Suprapubic skin (tissue), 4 donors: ENCODE measurements at regions not wholly inside any gene's neighbourhood (a gene's known extent, or its start where the extent isn't known, plus 50 kb on each side); places are given as distances from the start of the nearest gene placed in this dataset.

ENCODE experiments used
- CTCF ChIP-seq, 2 donors: fragments of 200-600 bp in 1 of 2; fragments of 450-650 bp in 1 of 2; sonication (generic) in 1 of 2; IDR thresholded peaks; one replicate each; pipeline ENCODE4 v1.5.1; 2016 to 2019; ENCODE audit warnings: antibody characterized with exemption in 2 of 2, mild to moderate bottlenecking in 1 of 2, moderate library complexity in 1 of 2
- POLR2A ChIP-seq, 2 donors: fragments of 450-650 bp; IDR thresholded peaks; one replicate each; pipeline ENCODE4 v1.6.1; 2017; ENCODE audit warnings: antibody characterized with exemption in 2 of 2, mild to moderate bottlenecking in 2 of 2, moderate library complexity in 2 of 2
- POLR2AphosphoS5 ChIP-seq, 3 donors: sonication (generic); formaldehyde crosslinking; IDR thresholded peaks; one replicate each; pipeline ENCODE4 v1.6.1; 2017; ENCODE audit warnings: antibody characterized with exemption in 3 of 3

- no peak for TF ChIP-seq CTCF (IDR thresholded peaks at IDR 0.05)
- no peak for TF ChIP-seq POLR2AphosphoS5 (IDR thresholded peaks at IDR 0.05)
- TF ChIP-seq POLR2A (IDR thresholded peaks at IDR 0.05): no peak
Measured at GRCh38 chr6:170200458-170200891, 90.4 kb downstream of the DLL1 start.
